Kidney tubule cell (primary cell): ENCODE measurements at regions not wholly inside any gene's neighbourhood (a gene's known extent, or its start where the extent isn't known, plus 50 kb on each side); places are given as distances from the start of the nearest gene placed in this dataset.
"Not testable (repeated sequence)": the region's sequence is repeated elsewhere in the genome, so short reads cannot be mapped to it uniquely, and the experiment has no call there.

Source experiments
- DNase-seq: peaks from one replicate; pipeline ENCODE4 v3.0.0-alpha.2; 2018; ENCODE audit warnings: low spot score

DNA sequence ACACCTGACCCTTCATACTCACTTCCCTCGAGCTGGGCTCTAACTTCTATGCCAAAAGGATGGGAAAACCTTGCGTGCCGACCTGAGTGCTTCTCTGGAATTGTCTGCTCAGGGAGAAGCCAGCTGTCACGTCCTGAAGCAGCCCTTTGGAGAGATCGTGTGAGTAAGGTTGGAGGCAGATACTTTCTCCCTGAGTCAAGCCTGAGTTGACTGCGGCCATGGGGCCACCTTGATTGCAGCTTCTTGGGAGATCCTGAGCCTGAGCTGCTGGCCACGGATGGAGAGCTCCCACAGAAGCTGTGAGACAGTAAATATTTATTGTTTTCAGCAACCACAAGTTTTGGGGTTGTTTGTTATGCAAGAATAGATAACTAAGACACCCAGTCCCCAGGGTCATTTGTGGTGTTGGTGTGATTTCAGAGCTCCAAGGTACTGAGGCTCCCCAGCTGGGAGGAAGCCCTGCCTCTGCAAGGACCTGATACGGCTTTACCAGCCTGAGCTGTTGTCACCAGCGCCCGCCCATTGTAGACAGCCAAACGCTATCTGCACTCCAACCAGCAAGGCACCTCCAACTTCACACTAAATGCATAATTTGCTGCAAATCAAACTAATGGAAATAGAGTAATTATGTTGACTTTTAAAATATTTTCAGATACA, 531.6 kb downstream of the PTPRU start:
- no peak for DNase-seq

DNA sequence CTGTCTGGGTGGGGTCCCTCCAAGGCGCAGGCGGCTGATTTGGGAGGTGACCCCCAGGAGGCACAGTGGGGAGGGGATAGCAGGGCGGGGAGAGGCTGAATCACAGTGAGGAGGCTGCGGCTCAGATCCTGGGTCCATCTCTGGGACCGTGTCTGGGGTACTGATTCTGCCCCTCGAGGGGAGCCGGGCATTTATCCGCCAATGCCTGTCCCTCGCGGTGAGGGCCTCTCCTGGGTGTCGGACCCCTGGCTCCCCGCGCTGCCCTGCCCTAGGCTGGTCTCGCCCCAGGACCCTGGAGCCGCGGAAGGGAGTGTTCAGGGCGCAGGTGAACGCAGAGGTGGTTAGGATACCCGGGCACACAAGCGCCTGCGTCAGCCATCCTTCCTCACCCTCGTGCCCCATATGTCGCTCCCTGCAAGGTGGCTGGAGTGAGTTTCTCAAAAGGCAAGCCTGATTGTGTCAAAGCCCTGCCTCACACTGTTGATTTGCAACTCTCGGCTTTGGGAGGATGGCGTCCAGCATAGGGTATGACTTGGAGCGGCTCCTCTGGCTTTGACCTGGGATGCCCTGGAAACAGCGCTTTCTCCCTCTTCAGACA, 530.9 kb downstream of the PTPRU start:
- no peak for DNase-seq

DNA sequence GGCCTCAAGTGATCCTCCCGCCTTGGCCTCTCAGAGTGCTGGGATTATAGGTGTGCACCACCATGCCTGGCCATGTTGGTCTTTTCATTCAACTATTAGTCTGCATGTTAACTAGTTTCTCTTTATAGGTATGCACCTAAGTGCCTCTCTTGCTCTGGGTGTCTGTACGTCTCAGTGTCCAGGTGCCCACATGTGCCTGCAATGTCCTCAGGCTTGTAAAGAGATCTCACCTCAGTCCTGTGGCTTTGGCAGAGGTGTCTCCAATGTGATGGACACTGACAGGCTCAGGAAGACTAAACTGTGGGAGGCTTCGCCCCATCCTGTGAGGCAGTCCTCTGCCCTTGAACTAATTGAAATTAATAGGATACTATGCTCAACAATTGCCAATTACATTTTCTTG, 526.3 kb downstream of the PTPRU start:
- DNase-seq = no peak

DNA sequence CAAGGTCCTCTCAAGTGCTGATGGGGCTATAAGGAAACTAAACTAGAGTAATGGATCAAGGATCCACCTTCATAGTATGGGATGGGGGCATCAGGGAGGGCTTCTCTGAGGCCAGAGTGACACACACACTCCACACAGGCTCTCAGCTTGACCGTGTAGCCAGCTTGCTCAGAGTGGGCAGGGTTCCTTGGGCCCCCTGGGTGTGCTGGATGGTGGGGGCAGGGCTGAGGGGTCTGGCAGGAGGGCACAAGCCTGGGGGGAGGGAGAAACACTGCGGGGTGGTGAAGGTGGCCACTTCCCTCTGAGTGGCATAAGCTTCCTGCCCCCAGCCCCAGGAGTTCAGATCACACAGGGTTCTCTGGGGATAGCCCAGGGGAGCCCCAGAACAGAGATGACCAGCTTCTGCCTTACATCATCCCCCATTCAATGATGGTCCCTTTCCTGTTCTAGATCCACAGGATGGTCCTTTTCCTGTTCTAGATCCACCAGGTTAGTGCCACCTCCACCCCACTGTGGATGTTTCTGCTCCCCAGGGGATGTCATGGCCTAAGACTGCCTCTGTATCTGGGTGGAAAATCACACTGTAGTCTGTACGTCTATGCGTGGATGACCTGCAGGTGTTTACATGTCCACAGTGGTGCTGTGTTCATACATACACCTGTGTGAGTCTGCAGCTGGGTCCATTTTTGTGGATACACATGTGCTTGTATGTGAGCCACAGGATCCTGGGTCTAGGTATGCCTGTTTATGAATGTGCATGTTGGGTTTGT, 525.0 kb downstream of the PTPRU start:
- no peak for DNase-seq

DNA sequence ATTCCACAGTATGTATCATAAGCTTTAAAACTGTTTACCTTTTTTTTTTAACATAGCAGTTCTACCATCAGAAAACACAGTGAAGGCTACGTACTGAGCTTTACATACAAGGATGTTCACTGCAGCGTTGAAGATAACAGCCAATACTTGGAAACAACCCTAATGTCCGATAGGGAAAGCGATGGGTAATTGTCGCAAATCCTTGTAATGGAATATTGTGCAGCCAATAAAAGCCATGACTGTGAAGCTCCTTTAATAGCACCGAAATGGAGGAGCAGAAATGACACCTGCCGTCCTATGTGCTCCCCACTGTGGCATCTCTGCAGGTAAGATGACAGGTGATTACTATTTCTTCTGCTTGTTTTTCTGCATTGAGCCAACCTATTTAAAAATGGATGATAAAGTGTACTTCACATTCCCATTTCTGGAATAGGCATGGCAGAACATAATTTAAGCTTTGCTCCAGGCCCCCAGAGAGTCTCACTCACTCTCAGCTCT, 523.8 kb downstream of the PTPRU start:
- no peak for DNase-seq

DNA sequence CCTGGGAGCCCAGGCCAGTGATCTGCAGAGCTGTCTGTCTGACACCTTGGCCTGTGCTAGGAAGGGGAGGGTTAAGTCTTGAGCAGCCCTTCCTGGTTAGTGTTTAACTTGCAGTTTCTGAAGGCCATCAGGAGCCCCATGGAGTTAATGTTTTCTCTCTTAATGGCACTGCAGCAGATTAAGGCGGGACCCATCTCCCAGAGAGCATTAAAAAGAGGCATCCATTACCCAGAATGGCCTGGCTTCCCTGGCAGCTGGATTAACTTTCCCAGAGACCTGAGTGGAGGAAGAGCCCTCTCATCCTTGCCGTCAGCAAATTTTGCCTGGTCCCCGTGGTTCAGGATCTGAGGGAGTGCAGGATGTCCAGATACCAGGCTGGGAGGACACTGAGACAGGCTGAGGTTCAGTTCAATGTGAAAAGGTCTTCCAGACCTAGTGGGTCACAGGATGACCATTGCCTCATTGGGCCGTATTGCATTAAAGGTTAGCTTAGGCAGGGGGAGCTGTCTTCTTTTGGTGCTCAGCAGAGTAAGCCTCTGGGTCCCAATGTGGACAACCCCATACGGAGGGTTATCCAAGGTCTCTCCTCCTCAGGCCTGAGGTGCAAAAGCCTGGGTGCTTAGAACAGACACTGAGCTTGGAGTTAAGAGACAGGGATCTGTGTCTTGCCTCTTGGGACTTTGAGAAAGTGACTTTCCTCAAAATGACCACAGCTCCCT, 522.6 kb downstream of the PTPRU start:
- DNase-seq = peak; percentile 20

DNA sequence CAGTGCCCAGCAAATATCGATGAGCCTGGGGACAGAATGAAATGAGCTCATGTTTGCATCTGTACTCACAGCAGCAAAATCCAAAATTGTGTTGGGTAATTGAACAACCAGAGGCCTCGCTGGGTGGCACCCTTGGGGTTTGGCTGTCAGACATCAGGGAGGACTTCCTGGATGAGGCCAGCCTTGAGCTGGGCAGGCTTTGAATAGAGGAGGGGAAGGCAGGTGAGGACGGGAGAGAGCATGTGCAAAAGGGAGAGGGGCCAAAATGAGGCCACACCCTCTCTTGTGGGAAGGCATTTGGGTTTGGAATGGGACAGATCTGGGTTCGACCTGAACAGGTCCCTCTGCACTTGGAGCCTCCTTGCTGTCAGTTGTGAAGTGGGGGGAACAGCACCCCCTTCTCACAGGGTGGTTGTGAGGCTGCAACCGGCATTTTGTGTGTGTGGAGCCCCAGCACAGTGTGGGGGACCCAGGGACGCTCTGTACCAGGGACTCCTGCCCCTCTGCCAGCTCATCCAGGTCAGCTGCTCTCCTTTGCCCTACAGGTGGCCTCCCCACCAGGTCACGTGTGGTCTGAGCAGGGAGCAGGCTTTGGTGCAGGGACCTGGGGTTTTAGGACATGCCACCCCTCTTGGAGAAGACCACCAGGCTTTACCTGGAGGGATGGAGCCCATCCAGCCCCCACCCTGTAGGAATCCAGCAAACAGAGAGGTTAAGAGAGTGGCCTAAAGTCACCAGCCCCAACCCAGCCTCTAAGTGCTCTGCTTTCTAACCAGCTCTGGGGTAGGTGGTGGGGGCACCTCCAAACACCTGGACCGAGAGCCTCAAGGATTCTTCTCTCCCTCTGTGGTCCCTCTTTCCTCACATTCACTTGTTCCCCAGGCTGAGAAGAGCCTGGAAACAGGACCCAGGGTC, 521.8 kb downstream of the PTPRU start:
- DNase-seq = no peak

DNA sequence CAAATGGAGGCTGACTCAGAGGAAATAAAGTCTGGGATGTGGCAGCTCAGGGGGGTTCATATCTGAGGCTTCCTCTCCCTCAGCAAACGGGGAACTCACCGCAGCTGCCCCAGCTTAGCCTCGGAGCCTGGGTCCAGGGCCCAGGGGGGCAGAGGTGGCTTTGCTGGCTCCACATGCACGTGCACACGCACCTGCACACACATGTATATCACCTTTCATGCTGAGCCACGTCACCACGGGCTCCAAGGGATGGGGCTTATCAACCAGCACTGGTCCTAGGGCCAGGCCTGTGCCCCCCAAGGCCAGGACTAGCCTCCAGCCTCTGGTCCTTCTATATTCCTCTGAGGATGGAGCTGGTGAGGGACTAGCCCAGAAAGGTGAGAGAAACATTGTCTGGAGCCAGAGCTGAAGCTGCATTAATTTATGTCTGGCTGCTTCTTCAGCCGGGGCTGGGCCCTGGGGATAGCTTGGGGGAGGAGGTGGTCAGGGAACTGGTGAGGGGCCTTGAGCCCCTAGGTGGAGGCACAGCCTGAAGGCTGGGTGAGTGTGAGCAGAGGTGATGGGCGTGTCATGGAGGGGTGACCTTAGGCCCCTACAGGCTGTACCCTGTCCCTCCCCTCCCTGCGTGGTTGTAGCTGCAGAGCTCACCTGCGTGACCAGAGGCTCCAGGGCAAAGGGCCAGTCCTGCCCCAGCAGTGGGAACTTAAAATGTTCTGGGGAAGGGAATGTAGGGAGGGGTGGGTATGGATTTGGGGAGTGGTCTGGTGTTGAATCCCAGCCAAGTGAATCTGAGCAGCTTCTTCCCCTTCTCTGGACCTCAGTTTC, 520.8 kb downstream of the PTPRU start:
- DNase-seq = no peak

DNA sequence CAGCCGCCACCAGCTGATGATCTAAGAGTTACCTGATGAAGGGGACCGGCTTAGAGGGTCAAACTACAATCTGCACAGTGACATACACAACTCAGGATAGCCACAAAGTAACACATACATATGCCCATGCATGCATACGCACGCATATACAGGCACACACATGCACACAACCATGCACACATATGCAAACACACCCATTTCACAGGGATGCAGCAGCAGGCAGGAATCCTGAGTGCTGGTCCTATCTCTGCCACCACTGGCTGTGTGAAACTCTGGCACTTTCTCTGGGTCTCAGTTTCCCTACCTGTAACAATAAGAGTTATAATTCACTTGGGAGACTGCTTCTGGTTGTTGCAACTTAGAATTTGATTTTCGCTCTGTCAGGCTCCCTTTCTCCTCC, 520.2 kb downstream of the PTPRU start:
- DNase-seq = no peak

DNA sequence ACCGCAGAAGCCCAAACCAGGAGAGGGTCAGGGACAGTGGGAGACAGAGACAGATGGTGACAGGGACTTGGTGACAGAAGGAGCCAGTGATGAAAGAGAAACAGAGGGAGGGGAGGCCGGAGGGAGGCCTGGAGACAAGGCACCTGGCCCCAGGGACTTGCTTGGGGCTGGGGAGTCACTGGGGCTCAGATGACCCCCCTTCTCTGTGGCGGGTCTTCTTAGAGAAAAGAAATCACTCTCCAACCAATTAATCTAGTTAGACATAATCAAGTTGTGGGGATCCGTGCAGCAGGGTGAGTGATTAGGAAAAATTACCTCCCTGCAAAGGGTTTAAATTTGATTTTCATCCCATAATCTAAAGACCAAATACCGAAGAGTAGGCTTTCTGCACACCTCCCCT, 519.8 kb downstream of the PTPRU start:
- no peak for DNase-seq

DNA sequence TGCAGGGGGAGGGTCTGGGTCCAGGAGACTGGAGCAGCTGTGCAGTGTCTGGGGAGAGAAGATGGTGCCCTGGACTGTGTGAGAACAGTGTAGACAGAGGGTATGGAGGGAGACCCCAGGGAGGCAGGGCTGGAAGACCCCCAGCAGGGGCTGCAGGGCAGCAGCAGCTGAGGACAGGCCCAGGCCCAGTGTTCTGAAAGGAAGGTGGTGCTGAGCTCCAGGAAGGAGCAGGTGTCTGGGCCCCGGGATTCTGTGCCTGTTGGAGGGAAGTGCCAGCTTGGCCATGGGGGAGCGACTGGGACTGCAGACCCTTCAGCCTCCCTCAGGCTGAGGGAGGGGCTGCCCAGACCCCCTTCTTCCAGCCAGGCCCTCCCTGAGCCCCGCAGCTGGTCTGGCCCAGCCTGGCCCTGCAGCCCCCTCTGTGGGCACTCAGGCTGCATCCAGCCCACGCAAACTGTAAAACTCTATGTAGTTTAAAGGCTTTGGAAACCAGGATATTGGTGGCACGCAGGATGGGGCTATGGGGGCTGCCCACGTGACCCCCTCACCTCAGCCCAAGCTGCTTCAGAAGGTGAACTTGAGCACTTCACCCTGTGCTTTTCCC, 519.2 kb downstream of the PTPRU start:
- not testable (repeated sequence) for DNase-seq

DNA sequence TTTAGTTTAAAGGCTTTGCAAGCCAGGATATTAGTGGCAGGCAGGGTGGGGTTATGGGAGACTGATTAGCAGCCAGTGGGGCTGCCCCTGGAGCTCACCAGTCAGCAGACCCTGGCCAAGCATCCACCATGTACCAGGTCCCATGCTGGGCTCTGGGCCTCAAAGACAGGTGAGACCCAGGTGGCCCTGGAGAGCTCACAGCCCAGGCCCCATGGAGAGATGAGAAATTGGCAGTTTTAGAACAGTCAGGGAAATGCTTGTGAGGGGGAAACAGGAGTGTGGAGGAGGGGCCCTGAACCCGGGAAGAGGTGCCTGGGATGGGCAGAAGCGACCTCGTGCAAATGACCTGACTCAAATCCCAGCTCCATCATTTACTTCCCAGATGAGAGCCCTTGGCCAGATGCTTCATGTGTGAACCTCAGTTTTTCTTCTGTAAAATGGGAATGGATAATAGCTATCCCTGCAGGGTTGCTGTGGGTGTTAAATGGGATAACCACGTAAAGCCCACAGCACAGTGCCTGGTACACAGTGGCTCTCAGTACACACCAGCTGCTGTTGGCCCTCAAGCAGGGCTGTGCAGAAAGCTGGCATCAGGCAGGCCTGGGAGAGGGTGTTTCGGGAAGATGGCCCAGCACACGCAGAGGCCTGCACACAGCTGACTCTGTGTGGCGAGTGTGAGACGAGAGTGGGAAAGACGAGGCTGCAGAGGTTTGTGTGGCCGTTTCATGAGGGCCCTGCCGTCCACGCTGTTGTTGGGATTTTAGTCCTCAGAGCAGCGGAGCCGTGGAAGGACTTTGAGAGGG, 518.5 kb downstream of the PTPRU start:
- DNase-seq = no peak

DNA sequence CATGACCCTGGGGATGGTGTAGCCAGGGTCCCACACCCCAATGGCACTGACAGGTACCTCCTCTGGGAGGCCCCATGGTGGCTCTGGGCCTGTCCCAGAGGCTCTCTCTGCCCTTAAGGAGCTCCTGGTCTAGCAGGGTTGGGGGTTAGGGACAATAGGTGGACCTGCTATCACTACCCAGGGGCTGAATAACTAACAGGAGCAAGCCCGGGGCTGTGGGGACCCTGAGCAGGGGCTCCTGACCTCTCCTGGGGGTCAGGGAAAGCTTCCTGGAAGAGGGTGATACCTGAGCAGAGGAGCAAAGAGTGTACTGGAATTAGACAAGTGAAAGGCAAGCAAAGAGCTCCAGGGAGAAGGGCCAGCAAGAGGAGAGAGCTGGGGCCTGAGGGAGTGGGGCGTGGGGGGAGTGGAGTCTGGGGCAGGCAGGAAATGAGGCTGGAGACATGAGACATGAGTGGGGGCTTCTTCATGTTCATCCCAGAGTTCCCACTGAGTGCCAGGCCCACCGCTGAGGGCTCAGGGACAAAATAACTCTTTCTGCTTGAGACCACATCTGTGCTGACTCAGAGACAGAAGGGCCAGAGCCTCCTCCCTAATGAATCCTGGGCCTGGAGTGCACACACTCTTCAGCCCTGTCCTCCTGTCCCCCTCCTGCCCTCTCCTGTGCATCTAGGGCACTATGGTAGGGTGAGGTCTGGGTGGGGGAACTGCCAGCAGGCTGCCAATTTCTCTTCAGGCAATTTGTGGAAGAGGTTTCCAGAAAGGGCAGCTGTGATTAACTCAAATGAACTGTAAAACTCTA, 517.6 kb downstream of the PTPRU start:
- no peak for DNase-seq

DNA sequence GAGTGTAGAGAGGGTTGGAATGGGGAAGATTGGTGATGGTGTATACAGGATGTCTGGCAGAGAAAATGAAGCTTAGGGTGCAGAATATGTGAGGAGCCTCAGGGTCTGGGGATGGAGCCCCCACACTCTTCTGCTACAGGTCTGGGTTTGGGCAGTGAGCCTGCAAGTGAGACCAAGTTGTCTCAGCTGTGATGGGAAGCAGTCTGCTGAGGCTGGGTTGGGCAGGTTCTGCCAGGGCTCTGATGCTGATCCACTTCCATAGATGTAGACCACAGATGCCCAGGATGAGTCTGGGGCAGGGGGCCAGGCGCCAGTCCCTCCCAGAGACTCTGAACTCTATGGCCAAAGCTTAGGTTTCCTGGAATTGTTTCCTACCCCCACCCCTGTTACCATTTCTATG, 516.9 kb downstream of the PTPRU start:
- DNase-seq = no peak

DNA sequence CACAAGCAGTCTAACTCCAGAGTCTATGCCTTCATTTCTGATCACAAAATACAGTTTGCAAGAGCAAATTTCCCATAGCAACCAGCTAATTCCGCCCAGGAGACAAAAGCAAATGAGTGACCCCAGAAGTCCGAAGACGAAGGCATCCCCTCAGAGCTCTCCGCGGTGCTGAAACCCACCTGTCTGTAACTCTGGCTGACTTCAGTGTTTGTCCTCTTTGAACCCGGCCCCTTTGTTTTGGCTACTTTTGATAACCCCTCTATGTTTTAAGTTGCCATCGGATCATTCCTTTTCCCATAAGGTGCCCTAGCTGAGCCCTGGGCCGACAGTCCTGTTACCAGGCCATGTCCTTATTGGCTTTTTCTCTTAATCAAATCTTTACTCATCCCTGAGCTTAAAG, 515.8 kb downstream of the PTPRU start:
- no peak for DNase-seq

DNA sequence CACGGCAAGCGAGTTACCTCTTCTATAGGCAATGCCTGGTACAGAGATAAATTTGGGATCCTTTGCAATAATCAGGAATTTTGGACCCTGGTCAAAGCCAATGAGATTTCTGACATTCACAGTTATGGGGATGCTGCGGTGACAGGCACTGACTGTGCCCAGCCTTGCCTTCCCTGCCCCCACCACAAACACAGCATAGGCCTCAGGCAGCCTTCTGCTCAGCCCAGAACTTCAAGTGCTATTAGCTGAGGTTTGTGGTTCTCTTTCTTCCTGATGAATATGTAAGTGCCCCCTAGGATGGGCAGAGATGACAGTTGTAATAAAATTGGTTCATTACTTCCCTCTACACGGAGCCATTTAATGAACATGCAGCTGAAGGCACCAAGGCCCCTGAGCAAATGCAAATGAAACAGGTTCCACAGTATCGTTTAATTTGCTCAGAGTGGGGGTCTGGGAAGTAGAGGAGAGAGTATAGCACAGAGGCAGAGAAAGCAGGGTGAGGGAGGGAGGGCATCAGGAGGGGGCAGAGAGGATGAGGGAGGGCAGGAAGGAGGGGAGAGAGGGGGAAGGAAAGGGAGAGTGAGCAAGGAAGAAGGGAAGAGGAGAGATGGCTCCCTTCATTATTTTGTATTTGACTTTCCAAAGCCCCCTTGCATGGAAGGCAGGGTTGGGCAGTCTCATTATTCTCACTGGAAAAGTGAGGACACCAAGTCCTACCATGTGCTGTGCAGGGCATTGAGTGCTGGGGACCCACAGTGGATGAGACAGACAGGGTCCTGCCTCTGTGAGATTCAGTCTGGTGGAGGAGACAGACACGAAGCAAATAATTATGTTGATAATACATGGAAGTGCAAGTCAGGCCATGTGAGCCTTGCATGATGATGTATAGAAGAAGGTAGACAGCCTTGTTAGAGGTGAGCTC, 513.0 kb downstream of the PTPRU start:
- DNase-seq = no peak

DNA sequence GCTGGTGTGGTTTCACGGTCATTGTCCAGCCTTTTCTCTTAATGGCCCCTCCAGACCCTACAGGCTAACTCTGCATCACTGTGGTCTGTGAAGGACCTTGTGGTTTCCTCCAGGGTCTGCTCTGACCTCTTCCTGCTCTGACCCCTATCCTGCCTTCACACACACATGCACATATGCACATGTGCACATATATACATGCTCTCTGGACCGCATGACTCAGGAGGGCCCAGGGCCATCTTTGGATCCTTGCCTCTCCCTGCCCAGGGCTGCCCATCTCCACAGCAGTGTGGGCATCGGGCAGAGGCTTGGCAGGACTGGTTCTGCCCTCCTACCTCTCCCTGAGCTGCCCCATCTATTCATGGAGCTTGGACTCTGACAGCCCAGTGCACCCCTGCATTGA, 510.9 kb downstream of the PTPRU start:
- no peak for DNase-seq
